MCF 10A (cell line): ENCODE measurements at regions not wholly inside any gene's neighbourhood (a gene's known extent, or its start where the extent isn't known, plus 50 kb on each side); places are given as distances from the start of the nearest gene placed in this dataset.

Experiments used
- BruUV-seq: library from RNA; stranded (reverse); fragments of 400-500 nt; replicated peaks from 2 replicates; lab custom pipeline; 2021; lab: Mats Ljungman, UMichigan
- CTCF ChIA-PET: fragments of 300-600 bp; sonication (Branson Sonifier 250); formaldehyde crosslinking; extraction: SDS; loops from one replicate; lab custom pipeline; 2021; ENCODE audit warnings: antibody characterized with exemption, inconsistent platforms; lab: Yijun Ruan, JAX
- POLR2A ChIA-PET: fragments of 300-600, 350-650 bp; sonication (Branson Sonifier 250); formaldehyde crosslinking; extraction: SDS; loops from one replicate; lab custom pipeline; 2020; ENCODE audit warnings: antibody characterized with exemption, inconsistent platforms; lab: Yijun Ruan, JAX
- DNase-seq: peaks from one replicate; pipeline ENCODE4 v3.0.0-alpha.2; 2018; ENCODE audit not compliant: unreplicated experiment
- H3K27ac Mint-ChIP-seq: one replicate; pipeline ENCODE4 v1.8.0; 2022; ENCODE audit warnings: mild to moderate bottlenecking, low read depth, mixed read lengths; ENCODE audit not compliant: unreplicated experiment
- H3K27me3 Mint-ChIP-seq: one replicate; pipeline ENCODE4 v1.8.0; 2022; ENCODE audit warnings: mixed read lengths; ENCODE audit not compliant: insufficient read depth, unreplicated experiment
- H3K36me3 Mint-ChIP-seq: one replicate; pipeline ENCODE4 v1.8.0; 2022; ENCODE audit warnings: mild to moderate bottlenecking, moderate library complexity, mixed read lengths; ENCODE audit not compliant: insufficient read depth, unreplicated experiment
- H3K4me1 Mint-ChIP-seq: one replicate; pipeline ENCODE4 v1.8.0; 2022; ENCODE audit warnings: mixed read lengths; ENCODE audit not compliant: insufficient read depth, unreplicated experiment
- H3K4me3 Mint-ChIP-seq: one replicate; pipeline ENCODE4 v1.8.0; 2022; ENCODE audit warnings: mild to moderate bottlenecking, moderate library complexity, mixed read lengths; ENCODE audit not compliant: unreplicated experiment
- H3K9me3 Mint-ChIP-seq: one replicate; pipeline ENCODE4 v1.8.0; 2022; ENCODE audit warnings: mixed read lengths; ENCODE audit not compliant: unreplicated experiment
- CTCF ChIP-seq: fragments of 200-600 bp; IDR thresholded peaks from one replicate; pipeline ENCODE4 v1.8.0; 2022; ENCODE audit warnings: antibody characterized with exemption, mild to moderate bottlenecking; ENCODE audit not compliant: unreplicated experiment
- intact Hi-C: fragments of 100-400 bp; cut with micrococcal nuclease; formaldehyde crosslinking; loops from 2 replicates; pipeline ENCODE4 v1.14.1; 2022

DNA sequence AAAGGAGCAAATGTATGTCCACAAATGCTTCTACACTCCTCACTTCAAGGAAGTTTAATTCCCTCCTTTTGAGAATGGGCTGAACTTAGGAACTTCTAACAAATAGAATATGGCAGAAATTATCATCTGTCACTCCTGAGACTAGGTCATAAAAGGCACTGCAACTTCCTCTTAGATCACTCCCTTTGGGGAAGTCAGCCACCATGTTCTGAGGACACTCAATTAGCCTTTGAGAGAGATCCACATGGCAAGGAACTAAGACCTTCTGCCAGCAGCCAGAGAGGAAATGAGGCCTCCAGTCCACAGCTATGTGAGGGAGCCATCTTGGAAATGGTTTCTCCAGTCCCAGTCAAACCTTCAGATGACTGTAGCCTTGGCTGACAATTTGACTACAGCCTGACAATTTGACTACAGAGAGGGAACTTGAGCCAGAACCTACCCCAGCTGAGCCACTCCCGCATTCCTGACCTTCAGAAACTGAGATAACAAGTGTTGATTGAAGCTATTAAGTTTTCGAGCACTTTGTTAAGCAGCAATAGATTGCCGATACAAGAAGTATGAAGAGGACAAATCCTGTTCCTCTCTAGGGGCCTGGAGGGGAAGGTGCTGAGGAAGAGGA, 113.4 kb upstream of the SEC14L1 start:
- no peak for TF ChIP-seq CTCF
- POLR2A ChIA-PET: no interaction called here
- intact Hi-C loops: no loop called here
- DNase-seq: no peak
- H3K36me3 Mint-ChIP-seq: no peaks in the 10 kb centered on the region
- BruUV-seq: no TSS peak
- H3K27me3 Mint-ChIP-seq: no peaks in the 10 kb centered on the region
- H3K27ac Mint-ChIP-seq: no peak overlapping the region
- CTCF ChIA-PET: interaction anchor here (0.9 kb wide), 1 partner anchor 16 kb away, joined by 5 read pairs; no protein-coding TSS in a partner anchor
- H3K4me1 Mint-ChIP-seq: no peaks in the 10 kb centered on the region
- H3K9me3 Mint-ChIP-seq: peaks cover 15% of the 10 kb centered on the region
- no peak overlapping the region for H3K4me3 Mint-ChIP-seq

DNA sequence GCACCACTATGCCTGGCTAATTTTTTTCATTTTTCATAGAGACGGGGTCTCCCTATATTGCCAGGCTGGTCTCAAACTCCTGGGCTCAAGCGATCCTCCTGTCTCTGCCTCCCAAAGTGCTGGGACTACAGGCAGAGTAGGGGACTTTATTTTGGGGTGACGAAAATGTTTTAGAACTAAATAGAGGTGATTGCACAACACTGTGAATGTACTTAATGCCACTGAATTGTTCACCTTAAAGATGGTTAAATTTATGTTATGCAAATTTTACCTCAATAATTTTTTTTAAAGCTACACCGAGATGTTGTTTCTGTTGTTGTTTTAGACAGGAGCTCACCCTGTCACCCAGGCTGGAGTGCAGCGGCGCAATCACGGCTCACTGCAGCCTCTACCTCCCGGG, 111.9 kb upstream of the SEC14L1 start:
- H3K36me3 Mint-ChIP-seq: no peaks in the 10 kb centered on the region
- H3K9me3 Mint-ChIP-seq: peaks cover 15% of the 10 kb centered on the region

GRCh38 chr17:77032929-77033328, 107.8 kb upstream of the SEC14L1 start:
- H3K4me1 Mint-ChIP-seq: no peaks in the 10 kb centered on the region
- H3K4me3 Mint-ChIP-seq: no peak overlapping the region
- H3K27ac Mint-ChIP-seq: no peak overlapping the region
- DNase-seq: no peak
- CTCF ChIA-PET: interaction anchor here (1.0 kb wide), 1 partner anchor 24 kb away, joined by 5 read pairs; no protein-coding TSS in a partner anchor
- peaks cover 22% of the 10 kb centered on the region for H3K27me3 Mint-ChIP-seq
- no peaks in the 10 kb centered on the region for H3K36me3 Mint-ChIP-seq
- no TSS peak for BruUV-seq
- H3K9me3 Mint-ChIP-seq: peaks cover 15% of the 10 kb centered on the region
- TF ChIP-seq CTCF: no peak
- POLR2A ChIA-PET: no interaction called here
- intact Hi-C loops: no loop called here

More for the DNA sequence above, 111.9 kb upstream of the SEC14L1 start:
- no peak overlapping the region for H3K4me3 Mint-ChIP-seq
- intact Hi-C loops: no loop called here
- no peak for DNase-seq
- H3K27me3 Mint-ChIP-seq: no peaks in the 10 kb centered on the region
- H3K4me1 Mint-ChIP-seq: no peaks in the 10 kb centered on the region
- ChIA-PET CTCF (no interaction called here), POLR2A (no interaction called here)
- H3K27ac Mint-ChIP-seq: no peak overlapping the region
- BruUV-seq: no TSS peak
- TF ChIP-seq CTCF: no peak

DNA sequence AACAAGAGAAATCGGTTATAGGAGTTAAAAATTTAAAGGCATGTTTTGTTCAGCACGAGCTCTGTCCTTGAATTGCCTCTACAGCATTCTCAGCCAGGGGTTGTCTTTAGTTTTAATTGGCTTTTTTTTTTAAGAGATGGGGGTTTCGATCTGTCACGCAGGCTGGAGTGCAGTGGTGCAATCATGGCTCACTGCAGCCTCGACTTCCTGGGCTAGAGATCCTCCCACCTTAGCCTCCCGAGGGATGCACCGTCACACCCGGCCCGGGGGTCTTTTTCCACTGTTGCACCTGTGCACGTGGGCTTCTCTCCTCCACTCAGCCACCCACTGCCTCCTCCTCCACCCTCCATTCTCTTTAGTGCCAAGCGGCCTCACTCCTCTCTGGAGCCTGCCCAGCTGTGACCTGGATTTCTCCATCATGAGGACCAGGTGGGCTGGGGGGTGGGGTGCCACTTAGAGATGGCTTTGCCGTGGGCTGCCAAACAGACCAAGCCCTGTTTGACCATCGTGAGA, 106.8 kb upstream of the SEC14L1 start:
- ChIA-PET CTCF (interaction anchor here (0.5 to 1.7 kb wide), 4 partner anchors 22 to 494 kb away, joined by 3 to 6 read pairs (median 4); no protein-coding TSS in a partner anchor), POLR2A (no interaction called here)
- H3K27ac Mint-ChIP-seq: no peak overlapping the region
- no peak overlapping the region for H3K4me3 Mint-ChIP-seq
- no peak for TF ChIP-seq CTCF
- H3K27me3 Mint-ChIP-seq: peaks cover 27% of the 10 kb centered on the region
- H3K9me3 Mint-ChIP-seq: peaks cover 15% of the 10 kb centered on the region
- H3K36me3 Mint-ChIP-seq: no peaks in the 10 kb centered on the region
- no peak for DNase-seq
- no TSS peak for BruUV-seq
- intact Hi-C loops: no loop called here
- no peaks in the 10 kb centered on the region for H3K4me1 Mint-ChIP-seq
